HL-60/S4 (cell line): ENCODE measurements at regions not wholly inside any gene's neighbourhood (a gene's known extent, or its start where the extent isn't known, plus 50 kb on each side); places are given as distances from the start of the nearest gene placed in this dataset.

ENCODE experiments used
- in situ Hi-C: fragments of 300-500 bp; cut with MboI; formaldehyde crosslinking; loops from 2 replicates; pipeline ENCODE4 v1.14.3; 2022; ENCODE audit warnings: low sequenced_read_pairs

GRCh38 chr2:191512874-191513273, 165.1 kb upstream of the NABP1 start:
- in situ Hi-C loops = loop anchor here (25.0 kb wide), 2 partner anchors 451 to 726 kb away; no protein-coding TSS in a partner anchor

GRCh38 chr2:191514613-191515012, 163.3 kb upstream of the NABP1 start:
- in situ Hi-C loops = loop anchor here (25.0 kb wide), 2 partner anchors 452 to 727 kb away; no protein-coding TSS in a partner anchor

- in situ Hi-C loops = loop anchor here (25.0 kb wide), 2 partner anchors 453 to 728 kb away; no protein-coding TSS in a partner anchor
Observed at GRCh38 chr2:191515551-191515950, 162.4 kb upstream of the NABP1 start.

DNA sequence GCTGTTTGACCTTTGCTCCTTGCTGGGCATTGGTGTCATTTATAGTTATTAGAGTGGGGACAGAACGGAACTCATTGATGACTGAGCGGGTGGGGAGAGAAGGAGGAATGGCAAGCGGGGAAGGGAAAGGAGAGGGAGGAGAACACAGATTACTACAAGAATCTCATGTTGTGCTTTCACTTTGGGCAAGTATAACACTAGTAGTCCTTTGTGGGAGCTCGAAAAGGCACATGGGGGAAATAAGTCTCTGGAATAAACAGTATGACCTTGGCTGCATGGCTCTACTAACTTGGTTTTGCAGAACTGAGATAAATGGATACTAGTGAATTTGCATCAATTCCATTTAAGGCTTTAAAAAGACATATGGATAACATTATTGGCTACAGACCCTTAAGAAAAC, 161.7 kb upstream of the NABP1 start:
- in situ Hi-C loops = loop anchor here (25.0 kb wide), 2 partner anchors 454 to 729 kb away; no protein-coding TSS in a partner anchor

DNA sequence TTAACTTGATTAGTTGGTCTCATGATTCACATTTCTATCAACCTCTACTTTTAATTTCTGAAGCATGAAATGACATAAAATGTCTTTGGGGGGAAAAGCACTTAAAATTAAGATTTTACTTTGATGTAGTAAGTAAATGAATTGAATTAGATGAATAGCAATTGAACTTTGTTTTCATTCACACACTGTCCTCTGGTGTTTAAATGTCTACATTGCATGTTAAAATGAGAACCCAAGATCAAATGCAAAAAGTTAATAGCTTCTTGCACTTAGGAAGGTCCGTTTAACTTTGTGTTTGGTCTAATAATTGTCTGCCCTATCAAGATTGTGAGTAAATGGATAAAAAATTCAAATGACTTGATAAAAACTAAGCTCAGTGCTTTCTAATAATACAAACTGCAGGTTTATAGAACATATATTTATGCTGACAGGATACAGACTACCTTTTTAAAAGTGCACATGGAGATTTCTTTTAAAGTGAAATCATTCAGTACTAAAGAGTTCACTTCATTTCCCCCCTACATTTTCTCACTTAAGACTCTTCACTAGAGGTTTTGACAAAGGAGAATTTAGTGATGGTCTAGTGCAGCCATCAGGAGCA, 156.2 kb upstream of the NABP1 start:
- in situ Hi-C loops = loop anchor here (10.0 to 25.0 kb wide), 3 partner anchors 357 to 734 kb away; no protein-coding TSS in a partner anchor

DNA sequence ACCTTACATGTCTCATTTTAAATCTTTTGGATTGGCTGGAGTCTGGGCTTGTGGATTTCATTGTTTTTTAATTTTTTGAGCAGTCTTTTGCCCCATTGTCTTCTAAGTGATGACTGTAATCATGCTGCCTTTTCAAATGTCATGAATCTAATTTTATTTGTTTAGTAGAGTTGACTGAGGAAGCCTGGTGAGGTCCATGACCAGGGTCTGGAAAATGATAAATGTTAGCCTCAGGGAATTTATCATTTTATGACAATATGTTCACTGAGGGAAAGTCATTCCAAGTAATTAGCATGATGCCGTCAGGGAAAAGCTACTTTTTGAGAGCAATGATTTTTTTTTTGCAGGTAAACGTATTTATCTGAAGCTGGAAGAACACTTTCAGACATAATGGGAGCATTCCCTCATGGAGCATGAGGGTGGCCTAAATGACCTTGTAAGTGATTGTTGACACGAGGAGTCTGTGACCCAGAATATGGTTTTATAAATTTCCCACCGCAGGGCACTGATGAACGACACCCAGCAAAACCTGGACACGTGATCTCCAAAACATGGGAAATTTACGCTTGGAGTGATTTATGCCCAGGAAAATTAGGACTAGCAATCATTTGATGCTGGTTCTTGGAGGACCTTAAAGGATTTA, 155.3 kb upstream of the NABP1 start:
- in situ Hi-C loops = loop anchor here (10.0 to 25.0 kb wide), 3 partner anchors 358 to 735 kb away; no protein-coding TSS in a partner anchor

- in situ Hi-C loops = loop anchor here (10.0 kb wide), 1 partner anchor 361 kb away; no protein-coding TSS in a partner anchor
Observed at GRCh38 chr2:191526091-191526490, 151.8 kb upstream of the NABP1 start.

DNA sequence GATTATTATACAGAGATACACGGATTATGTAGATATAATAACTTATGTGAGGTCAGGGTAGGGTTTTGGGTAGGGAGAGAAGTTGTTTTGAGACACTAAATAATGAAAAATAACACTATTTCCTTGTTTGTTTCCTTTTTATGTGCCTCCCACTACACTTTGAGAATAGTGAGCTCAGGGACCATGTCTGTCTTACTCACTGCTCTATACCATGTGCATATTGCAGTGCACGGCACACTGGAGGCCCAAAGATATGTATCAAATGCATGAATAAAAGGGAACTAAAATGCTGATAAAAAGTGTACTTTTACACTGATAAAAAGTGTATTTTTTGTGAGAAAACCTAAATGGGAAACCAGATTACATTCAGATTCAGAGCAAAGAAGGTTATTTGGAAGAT, 151.4 kb upstream of the NABP1 start:
- in situ Hi-C loops = loop anchor here (10.0 kb wide), 1 partner anchor 362 kb away; no protein-coding TSS in a partner anchor

GRCh38 chr2:191526953-191527556, 150.9 kb upstream of the NABP1 start:
- in situ Hi-C loops = loop anchor here (10.0 kb wide), 1 partner anchor 362 kb away; no protein-coding TSS in a partner anchor

DNA sequence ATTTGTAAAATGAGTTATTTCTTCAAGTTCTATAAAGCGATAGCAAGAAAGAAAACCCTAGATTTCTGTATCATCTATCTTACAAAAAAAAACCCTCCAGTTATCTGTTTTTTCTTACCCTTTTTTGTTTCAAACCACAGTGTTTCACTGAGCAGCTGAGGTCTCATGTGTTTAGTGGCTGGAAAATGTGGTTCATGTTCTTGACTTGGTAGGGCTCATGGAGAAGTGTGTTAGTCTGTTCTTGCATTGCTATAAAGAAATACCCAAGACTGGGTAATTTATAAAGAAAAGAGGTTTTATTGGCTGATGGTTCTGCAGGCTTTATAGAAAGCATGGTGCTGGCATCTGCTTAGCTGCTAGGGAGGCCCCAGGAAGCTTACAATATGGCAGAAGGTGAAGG, 147.3 kb upstream of the NABP1 start:
- in situ Hi-C loops = no loop called here

DNA sequence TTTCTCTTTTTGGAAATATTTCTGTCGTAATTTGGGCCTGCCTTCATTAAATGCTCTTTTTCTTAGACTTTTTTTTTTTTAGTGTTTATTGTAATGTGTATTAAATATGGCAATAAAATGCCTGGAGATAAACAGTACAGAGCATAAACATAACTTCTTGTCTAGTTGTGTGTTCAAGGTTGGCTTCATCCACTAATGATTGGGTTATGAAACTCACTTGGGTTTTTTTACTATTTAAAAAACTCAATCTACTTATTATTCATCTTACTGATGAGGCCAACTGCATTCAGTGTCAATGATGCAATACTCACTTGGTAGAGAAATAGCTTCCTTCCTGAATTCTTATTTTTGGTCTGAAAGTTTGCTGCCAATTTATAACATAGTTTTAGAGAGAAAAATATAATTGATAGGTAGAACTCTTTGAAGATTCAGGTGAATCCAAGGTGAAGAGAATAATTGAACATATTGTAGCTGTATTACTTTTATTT, 144.2 kb upstream of the NABP1 start:
- in situ Hi-C loops = no loop called here

GRCh38 chr2:191537921-191538320, 140.0 kb upstream of the NABP1 start:
- in situ Hi-C loops = no loop called here

DNA sequence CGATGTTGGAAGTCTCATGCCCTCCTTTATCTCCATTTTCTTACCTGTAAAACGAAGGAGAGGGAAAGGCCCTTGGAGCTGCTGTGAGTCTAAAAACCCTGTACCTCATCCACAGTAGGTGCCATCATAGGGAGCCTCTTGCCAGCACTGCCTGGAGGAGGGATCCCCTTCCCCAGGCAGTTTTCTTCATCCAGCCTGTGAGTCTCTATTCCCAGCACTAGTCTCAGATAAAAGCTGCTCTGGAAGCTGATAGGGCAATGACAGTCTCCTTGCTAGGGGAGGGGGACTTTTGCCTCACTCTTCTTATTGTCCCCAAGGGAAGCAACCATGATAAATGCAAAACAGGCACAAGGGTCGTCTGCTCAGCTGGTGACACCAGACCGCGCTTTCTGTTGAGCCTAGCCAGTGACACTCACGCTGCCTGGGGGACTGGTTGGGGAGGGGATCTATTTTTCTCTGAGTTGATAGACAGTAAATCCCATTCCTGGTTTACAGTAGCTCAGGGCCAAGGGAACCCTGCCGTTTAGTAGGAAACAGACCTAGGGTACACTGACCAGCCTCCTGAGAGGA, 139.5 kb upstream of the NABP1 start:
- in situ Hi-C loops = no loop called here

- in situ Hi-C loops = no loop called here
Observed at GRCh38 chr2:191539068-191539467, 138.9 kb upstream of the NABP1 start.

DNA sequence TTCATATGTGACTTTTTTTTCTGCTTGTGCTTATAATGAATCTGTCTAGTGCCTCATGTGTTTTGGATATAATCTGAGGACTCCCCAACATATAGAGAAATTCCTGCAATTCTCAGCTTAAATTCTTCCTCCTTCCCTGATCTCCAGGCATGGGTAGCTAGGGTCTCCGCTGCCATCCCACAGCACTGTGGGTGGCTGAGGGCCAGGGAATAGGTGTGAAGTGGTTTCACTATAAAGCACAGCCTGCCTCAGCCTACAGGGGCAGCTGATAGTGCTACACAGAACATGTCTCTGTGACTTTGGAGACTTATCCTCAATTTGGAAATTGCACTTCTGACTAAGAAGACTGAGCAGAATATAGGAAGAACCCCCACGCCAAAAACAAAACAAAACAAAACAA, 137.3 kb upstream of the NABP1 start:
- in situ Hi-C loops = no loop called here

- in situ Hi-C loops = no loop called here
Observed at GRCh38 chr2:191543708-191544107, 134.2 kb upstream of the NABP1 start.

GRCh38 chr2:191544461-191545062, 133.4 kb upstream of the NABP1 start:
- in situ Hi-C loops = no loop called here

- in situ Hi-C loops = no loop called here
Observed at GRCh38 chr2:191545361-191545760, 132.6 kb upstream of the NABP1 start.

DNA sequence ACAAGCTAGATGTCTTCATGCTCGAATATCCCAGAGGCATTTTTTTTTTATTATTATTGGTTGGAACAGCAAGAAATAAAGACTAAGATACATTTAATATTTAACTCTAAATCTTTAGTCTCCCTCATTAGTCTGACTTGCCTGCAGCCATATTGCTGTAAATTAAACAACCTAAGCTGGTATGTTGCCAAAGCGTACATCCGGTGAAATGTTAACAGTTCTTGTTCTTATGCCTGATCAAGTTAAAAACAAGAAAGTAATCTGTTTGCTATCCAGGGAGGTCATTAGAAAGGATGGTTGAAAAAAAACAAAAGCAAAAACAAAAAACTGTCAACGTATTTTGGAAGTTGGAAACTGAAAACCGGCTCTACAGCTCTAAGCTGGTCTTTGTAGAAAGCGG, 125.9 kb upstream of the NABP1 start:
- in situ Hi-C loops = loop anchor here (10.0 kb wide), 1 partner anchor 603 kb away; no protein-coding TSS in a partner anchor

- in situ Hi-C loops = loop anchor here (10.0 kb wide), 1 partner anchor 601 kb away; no protein-coding TSS in a partner anchor
Observed at GRCh38 chr2:191554240-191554639, 123.7 kb upstream of the NABP1 start.
